GM19455 (cell line): ENCODE measurements at regions not wholly inside any gene's neighbourhood (a gene's known extent, or its start where the extent isn't known, plus 50 kb on each side); places are given as distances from the start of the nearest gene placed in this dataset.

Experiments used
- ATAC-seq: cut with Tn5 transposase; IDR thresholded peaks from one replicate; pipeline ENCODE4 v1.9.1; 2021; ENCODE audit not compliant: unreplicated experiment

DNA sequence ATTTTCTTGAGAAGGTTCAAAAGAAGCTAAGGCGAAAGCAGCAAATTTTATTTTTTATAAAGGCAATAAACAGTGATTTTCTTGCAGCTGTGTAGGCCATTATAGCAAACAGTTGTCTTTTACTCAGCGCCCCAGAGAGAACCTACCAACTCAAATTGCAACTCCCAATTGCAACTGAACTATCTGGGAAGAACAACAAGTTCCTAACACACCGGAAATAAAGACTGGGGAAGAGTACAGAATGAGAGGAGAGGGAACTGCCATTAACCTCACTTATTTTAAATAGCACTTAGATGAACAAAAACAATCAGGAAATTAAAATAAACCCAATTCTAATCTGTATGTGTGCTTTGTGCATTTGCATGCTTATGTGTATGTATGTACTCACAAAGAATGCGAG, 171.1 kb downstream of the KCTD12 start:
- no peak for ATAC-seq

GRCh38 chr13:76713280-76713679, 172.9 kb downstream of the KCTD12 start:
- ATAC-seq, result no peak

- no peak for ATAC-seq
Observed at GRCh38 chr13:76711550-76712182, 174.5 kb downstream of the KCTD12 start.

DNA sequence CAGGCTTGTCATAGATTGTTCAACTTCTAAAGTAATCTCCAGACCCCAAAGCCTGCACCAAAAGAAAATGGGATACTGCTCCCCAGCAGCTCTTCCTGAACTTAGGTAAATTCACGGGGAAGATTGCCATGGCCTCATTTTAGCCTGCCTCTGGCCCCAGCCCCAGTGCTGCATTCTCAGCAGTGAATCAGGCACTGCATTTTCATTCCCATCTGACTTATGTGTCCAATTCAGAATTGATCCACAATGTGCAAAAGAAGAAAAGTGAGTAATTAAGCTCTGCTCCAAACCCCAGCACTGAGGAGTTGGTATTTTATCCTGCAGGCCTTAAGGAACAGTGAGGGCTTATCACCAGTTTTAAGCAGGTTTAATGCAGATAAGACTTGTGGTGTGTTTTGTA, 176.4 kb downstream of the KCTD12 start:
- ATAC-seq, result no peak

GRCh38 chr13:76708138-76708688, 178.0 kb downstream of the KCTD12 start:
- no peak for ATAC-seq

GRCh38 chr13:76707360-76707759, 178.8 kb downstream of the KCTD12 start:
- ATAC-seq, result no peak

DNA sequence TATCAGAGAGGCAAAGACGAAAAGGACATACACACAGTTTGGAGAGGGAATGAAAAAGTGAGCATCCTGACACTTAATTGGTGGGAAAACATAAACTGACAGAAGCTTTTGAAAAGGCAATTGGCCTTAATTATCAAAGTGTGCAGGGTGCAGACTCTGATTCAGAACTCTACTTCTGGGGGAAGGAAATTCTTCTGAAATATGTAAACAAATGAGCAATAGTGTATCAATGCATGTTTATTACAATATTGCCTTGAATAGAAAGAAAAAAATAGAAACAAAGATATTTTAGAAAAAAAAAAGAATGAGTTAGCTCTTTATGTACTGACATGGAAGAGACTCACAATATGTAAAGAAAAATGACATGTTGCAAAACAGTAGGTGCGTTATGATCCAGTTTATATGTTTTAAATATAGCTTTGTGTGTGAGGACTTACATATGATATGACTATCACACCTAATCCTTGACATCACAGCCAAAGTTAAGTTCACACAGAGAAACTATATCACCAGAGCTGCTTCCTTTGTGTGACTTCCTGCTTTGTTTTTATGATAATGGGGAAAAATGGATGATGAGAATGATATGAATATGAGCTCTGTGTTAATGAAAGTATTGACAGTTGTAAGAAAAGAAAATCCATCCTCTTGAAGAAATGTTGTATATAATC, 182.4 kb downstream of the KCTD12 start:
- ATAC-seq, result no peak

DNA sequence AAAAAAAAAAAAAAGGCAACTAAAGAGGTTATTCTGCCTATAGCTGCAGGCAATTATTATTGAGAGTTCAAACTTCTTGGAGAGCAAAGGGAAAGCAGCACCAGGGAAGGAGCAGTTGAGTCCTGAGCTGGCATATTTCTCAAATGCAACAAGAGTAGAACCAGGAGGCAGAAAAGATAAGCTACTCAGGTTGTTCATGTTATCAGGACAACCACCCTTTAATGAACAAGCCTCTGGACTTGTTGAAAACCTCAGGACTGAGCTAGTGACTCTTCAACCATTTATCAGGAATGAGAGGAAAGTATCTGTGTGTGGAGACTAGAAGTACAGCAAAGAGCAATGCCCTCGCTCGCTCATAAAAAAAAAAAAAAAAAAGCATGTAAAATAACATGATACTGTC, 183.0 kb downstream of the KCTD12 start:
- no peak for ATAC-seq

DNA sequence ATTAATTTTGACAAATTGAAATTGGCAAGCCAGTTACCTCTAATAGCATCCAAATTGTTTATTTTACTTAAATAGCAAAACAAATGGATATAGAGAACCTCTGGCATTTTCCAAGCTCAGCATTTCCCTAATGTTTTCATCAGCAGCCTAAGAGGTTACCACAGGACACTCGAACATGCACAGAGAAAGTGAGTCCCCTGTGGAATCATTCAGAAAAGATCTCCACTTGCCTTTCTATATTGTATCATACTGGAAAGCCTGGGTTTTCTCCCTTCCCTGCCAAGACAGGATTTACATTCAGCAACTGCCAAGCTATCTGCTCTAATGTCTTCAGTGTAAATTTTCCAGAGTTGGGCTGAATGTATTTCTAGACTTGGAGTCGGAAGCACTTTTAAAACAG, 188.9 kb downstream of the KCTD12 start:
- no peak for ATAC-seq

GRCh38 chr13:76696370-76696769, 189.8 kb downstream of the KCTD12 start:
- no peak for ATAC-seq

DNA sequence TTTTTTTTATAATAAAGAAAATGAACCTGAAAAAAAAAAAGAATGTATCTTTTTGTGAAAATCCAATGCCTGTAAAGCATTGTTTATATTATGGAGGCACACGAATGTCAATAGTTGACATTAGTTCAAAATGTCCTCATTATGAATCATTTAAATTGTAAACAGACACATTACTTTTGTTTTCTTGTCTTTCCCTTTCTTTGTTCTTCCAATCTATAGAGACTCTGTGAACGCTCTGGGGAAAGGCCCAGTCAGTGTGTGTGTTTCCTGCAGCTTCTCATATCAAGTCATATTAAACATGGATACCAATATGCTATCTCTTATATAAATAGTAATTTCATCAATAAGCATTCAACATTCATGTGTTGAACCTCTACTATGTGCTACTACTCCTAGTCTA, 193.1 kb downstream of the KCTD12 start:
- no peak for ATAC-seq

DNA sequence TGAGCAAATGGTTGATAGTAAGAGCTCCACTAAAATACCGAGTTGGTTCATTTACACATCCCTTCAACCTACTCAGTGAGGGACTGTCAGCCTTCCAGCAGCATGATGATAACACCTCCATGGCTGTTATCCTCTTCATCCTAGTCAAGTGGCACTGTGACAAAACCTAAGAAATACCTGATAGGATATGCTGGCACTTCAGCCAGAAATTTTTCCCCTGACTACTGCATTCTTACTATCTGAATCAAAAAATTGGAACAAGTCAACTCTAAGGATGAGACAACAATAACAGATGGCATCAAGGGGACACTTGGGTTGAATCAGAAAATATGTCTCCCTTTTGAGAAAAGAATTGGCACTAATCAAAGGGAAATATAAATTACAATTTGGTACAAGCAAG, 193.9 kb downstream of the KCTD12 start:
- ATAC-seq, result no peak

DNA sequence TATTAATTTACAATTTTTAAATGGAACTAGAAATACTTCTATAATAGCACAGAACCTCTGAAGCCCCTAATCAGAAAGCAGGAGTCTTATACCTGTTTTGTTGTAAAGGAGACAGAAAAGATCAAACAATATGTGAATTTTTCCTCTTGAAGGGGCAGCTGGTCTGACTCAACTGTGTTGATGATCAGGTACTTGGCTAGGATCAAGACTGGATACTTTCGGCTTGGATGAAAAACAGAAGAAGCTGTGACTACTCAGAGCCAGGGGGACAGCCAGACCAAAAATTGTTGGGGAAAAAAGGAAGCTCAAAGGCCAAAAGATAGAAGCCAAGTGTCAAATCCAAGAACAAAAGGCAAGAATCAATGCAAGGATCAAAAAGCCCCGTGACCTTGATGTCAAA, 195.6 kb downstream of the KCTD12 start:
- ATAC-seq, result no peak

GRCh38 chr13:76687467-76687866, 198.7 kb downstream of the KCTD12 start:
- no peak for ATAC-seq

- no peak for ATAC-seq
Observed at GRCh38 chr13:76685938-76686337, 200.3 kb downstream of the KCTD12 start.

DNA sequence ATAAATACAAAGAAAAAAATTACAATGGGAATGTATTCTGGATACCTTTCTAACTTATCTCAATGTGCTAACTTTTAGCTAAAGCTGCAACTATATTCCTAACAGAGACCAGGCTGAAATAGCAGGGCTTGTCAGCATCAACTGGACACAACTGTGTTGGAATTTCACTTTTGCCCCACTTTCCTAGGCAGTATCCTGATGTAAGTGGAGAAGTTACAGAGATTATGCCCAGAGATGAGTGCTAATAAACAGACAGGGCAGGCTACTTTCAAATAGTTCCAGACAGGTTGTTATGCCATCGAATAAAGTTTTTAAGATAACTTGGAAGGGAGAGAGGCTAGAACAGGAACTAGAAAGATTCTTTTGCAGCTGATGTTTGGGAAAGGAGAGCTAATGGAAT, 201.9 kb downstream of the KCTD12 start:
- ATAC-seq, result no peak

- ATAC-seq, result no peak
Observed at GRCh38 chr13:76683854-76684253, 202.4 kb downstream of the KCTD12 start.

DNA sequence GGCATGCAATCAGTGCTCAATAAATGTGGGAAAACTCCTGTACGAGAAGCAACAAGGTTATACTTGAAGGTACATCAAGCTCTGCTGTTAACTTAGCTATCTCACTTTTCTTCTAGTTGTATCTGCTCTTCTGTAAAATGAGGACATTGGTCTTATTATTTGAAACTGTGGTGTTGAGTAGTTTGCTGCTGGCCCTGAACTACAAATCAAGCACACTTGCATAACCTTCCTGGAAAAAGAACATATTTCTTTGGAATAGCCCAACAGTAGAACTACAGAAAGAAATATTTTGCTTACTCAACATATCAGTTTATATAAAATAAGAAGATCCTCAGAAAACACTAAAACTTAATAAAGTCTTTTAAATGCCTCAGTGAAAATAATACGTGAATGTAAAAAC, 203.0 kb downstream of the KCTD12 start:
- ATAC-seq, result no peak

GRCh38 chr13:76680112-76680511, 206.1 kb downstream of the KCTD12 start:
- ATAC-seq, result no peak

- ATAC-seq, result no peak
Observed at GRCh38 chr13:76677043-76677442, 209.2 kb downstream of the KCTD12 start.

- ATAC-seq, result no peak
Observed at GRCh38 chr13:76672420-76672819, 213.8 kb downstream of the KCTD12 start.

DNA sequence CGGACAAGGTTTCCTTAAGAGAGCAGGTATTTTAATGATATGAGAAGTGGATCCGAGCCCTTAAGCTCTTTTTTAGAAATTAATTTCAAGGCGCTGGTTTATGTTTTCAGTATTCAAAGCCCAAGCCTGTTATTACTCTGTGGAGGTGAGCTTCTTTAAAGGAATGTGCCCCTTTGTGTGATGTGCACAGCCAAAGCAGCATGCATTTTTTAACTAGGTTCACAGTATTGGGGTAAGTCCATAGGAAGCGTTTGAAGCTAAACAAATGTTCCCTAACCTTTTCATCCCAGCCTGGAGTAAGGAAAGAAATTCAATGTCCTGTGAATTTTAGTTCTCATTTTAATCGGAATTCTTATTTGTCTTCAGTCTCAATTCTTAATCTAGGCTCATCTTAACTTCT, 217.5 kb downstream of the KCTD12 start:
- ATAC-seq, result no peak

DNA sequence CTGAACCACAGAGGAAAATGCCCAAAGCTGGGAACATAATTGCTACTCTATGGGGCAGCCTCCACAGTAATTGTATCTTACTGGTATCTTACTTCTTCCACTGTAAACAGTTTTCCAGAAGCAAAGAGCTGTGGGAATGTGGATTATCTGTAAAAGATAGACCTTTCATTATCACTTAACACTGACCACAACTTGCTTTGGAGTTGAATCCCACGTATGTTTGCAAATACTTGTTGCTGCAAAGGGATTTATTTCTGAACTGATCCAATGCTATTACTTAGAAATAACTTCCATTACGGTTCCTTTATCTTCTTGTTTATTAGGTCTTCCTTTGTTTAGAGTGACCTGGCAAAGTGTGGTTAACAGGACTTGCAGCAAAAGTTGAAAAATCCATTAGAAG, 218.1 kb downstream of the KCTD12 start:
- no peak for ATAC-seq
